B cell (primary cell): ENCODE measurements at regions not wholly inside any gene's neighbourhood (a gene's known extent, or its start where the extent isn't known, plus 50 kb on each side); places are given as distances from the start of the nearest gene placed in this dataset.

Experiments used
- ATAC-seq: fragments of 200-7000 bp; cut with Tn5 transposase; one replicate; pipeline ENCODE4 v1.10.0; 2021; ENCODE audit warnings: low read depth, mild to moderate bottlenecking, moderate number of reproducible peaks, moderate library complexity
- CTCF ChIA-PET: fragments of 350-600 bp; sonication (Branson Sonifier 250); formaldehyde crosslinking; loops from one replicate; lab custom pipeline; 2021; ENCODE audit warnings: antibody characterized with exemption, inconsistent platforms; lab: Charles Lee
- POLR2A ChIA-PET: fragments of 350-600 bp; sonication (Branson Sonifier 250); formaldehyde crosslinking; loops from one replicate; lab custom pipeline; 2021; ENCODE audit warnings: antibody characterized with exemption; lab: Charles Lee
- DNase-seq: peaks from one replicate; pipeline ENCODE4 v3.0.0; 2013
- H2AFZ ChIP-seq: 2 replicates; pipeline ENCODE4 v1.6.1; 2012; ENCODE audit warnings: mild to moderate bottlenecking, low read depth, low read length; ENCODE audit not compliant: insufficient read depth, poor library complexity, severe bottlenecking
- H3K27ac ChIP-seq, 2 donors: 1 replicate in 1 of 2; 2 replicates in 1 of 2; pipeline ENCODE4 v1.5.1; 2012 to 2013; ENCODE audit warnings: low read length in 2 of 2, mild to moderate bottlenecking in 2 of 2, moderate library complexity in 1 of 2
- H3K27me3 ChIP-seq, 4 experiments: fragments of 200-600 bp in 1 of 4; sonication (generic) in 1 of 4; replicated peaks in 1 of 4; 1 replicate in 2 of 4; 2 replicates in 2 of 4; pipeline versions ENCODE4 v1.6.1 to v1.7.0; 2013 to 2016; ENCODE audit warnings: low read length in 3 of 4, mild to moderate bottlenecking in 2 of 4, mixed read lengths in 1 of 4, moderate library complexity in 1 of 4; ENCODE audit not compliant: insufficient read depth in 4 of 4, control insufficient read depth in 3 of 4; ENCODE audit errors: control extremely low read depth in 1 of 4
- H3K36me3 ChIP-seq, 2 experiments: replicated peaks in 1 of 2; 1 replicate in 1 of 2; 2 replicates in 1 of 2; pipeline versions ENCODE4 v1.6.1 to v1.7.1; 2013; ENCODE audit warnings: low read length in 1 of 2; ENCODE audit not compliant: insufficient read depth in 2 of 2, control insufficient read depth in 1 of 2; ENCODE audit errors: control extremely low read depth in 1 of 2, extremely low read depth in 1 of 2
- H3K4me1 ChIP-seq, 2 donors: fragments of 200-600 bp in 1 of 2; sonication (generic) in 1 of 2; 1 replicate in 1 of 2; 2 replicates in 1 of 2; pipeline versions ENCODE4 v1.5.1 to v1.6.1; 2013 to 2017; ENCODE audit warnings: low read length in 2 of 2; ENCODE audit not compliant: control insufficient read depth in 2 of 2, insufficient read depth in 2 of 2
- H3K4me2 ChIP-seq: replicated peaks from 2 replicates; pipeline ENCODE3; 2012; ENCODE audit warnings: mild to moderate bottlenecking, low read depth, low read length; ENCODE audit not compliant: poor library complexity, severe bottlenecking
- H3K4me3 ChIP-seq, 5 experiments: fragments of 200-600 bp in 1 of 5; sonication (generic) in 1 of 5; 1 replicate in 3 of 5; 2 replicates in 2 of 5; pipeline versions ENCODE4 v1.5.1 to v1.7.0; 2011 to 2016; ENCODE audit warnings: low read length in 4 of 5, mild to moderate bottlenecking in 4 of 5, low read depth in 2 of 5, control low read depth in 1 of 5, moderate library complexity in 1 of 5; ENCODE audit not compliant: insufficient read depth in 1 of 5; ENCODE audit errors: control extremely low read depth in 1 of 5, extremely low read depth in 1 of 5
- H3K79me2 ChIP-seq: fragments of 200-600 bp; sonication (generic); one replicate; pipeline ENCODE4 v1.6.0; 2016; ENCODE audit warnings: low read length; ENCODE audit not compliant: control insufficient read depth, insufficient read depth
- H3K9ac ChIP-seq: fragments of 200-600 bp; sonication (generic); 2 replicates; pipeline ENCODE4 v1.6.1; 2017; ENCODE audit warnings: mild to moderate bottlenecking, low read length, moderate library complexity
- H3K9me3 ChIP-seq, 3 donors: one replicate each; pipeline versions ENCODE4 v1.6.1 to v1.7.1; 2013; ENCODE audit warnings: low read length in 2 of 3; ENCODE audit not compliant: control insufficient read depth in 2 of 3, insufficient read depth in 1 of 3; ENCODE audit errors: control extremely low read depth in 1 of 3
- H4K20me1 ChIP-seq: 2 replicates; pipeline ENCODE4 v1.6.0; 2012; ENCODE audit warnings: mild to moderate bottlenecking, low read length; ENCODE audit not compliant: insufficient read depth, control insufficient read depth, poor library complexity, severe bottlenecking
- H3K27ac Mint-ChIP-seq: one replicate; pipeline ENCODE4 v1.8.0; 2021; ENCODE audit warnings: mixed read lengths
- H3K27me3 Mint-ChIP-seq: one replicate; pipeline ENCODE4 v1.8.0; 2021; ENCODE audit warnings: mixed read lengths
- H3K4me1 Mint-ChIP-seq: one replicate; pipeline ENCODE4 v1.8.0; 2021; ENCODE audit warnings: mixed read lengths
- H3K4me3 Mint-ChIP-seq: one replicate; pipeline ENCODE4 v1.8.0; 2021; ENCODE audit warnings: mixed read lengths
- H3K9me3 Mint-ChIP-seq: one replicate; pipeline ENCODE4 v1.8.0; 2022; ENCODE audit warnings: mixed read lengths; ENCODE audit not compliant: insufficient read depth
- EZH2 ChIP-seq: IDR thresholded peaks from 2 replicates; pipeline ENCODE4 v1.6.1; 2012; ENCODE audit warnings: borderline replicate concordance, low read depth, mild to moderate bottlenecking, moderate library complexity, low read length; ENCODE audit not compliant: insufficient read depth, poor library complexity, severe bottlenecking
- WGBS: methylation state at CpG from one replicate; pipeline ENCODE4 v1.1.5; 2013; ENCODE audit warnings: missing lambda C conversion rate; ENCODE audit not compliant: insufficient coverage; 5-methylcytosine and 5-hydroxymethylcytosine counted together
- intact Hi-C: fragments of 100-400 bp; cut with micrococcal nuclease; formaldehyde crosslinking; loops from one replicate; pipeline ENCODE4 v1.10.0; 2022
- TF ChIP-seq, protein P1 (sequence below): fragments of 200-600 bp; IDR thresholded peaks from one replicate; pipeline ENCODE4 v1.8.0; 2022; ENCODE audit warnings: antibody characterized with exemption, mild to moderate bottlenecking

DNA sequence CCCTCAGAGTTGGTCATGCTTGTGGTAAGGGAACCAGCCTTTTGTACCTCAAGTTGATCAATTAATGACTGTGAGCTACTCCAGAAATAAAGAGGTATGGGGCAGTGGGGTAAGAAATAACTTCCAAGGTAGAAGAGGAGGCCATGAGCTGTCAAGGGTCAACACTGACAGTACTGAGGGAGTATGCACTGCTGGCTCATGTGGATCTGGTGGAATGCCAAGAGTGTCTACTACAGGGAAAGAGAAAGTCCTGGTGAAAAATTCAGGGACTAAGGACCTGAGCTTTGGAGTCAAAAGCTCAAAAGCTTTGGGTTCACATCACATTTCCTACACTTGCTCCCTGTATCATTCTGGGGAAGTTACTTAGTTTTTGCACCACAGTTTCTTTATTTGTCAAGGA lies 154.9 kb downstream of the SEMA6D start:
- H3K27me3 Mint-ChIP-seq: no peaks in the 10 kb centered on the region
- no peaks in the 10 kb centered on the region for H3K79me2 ChIP-seq
- no peaks in the 10 kb centered on the region for H3K4me1 ChIP-seq
- no peak overlapping the region for H3K4me2 ChIP-seq
- H3K9me3 Mint-ChIP-seq: no peaks in the 10 kb centered on the region
- H3K27ac ChIP-seq: no peak overlapping the region
- no peak overlapping the region for H3K4me3 Mint-ChIP-seq
- no peak for DNase-seq
- H3K4me1 Mint-ChIP-seq: no peaks in the 10 kb centered on the region
- no peak overlapping the region for H2AFZ ChIP-seq
- ATAC-seq: no peak
- no peaks in the 10 kb centered on the region for H3K27me3 ChIP-seq
- TF ChIP-seq, protein P1, sequence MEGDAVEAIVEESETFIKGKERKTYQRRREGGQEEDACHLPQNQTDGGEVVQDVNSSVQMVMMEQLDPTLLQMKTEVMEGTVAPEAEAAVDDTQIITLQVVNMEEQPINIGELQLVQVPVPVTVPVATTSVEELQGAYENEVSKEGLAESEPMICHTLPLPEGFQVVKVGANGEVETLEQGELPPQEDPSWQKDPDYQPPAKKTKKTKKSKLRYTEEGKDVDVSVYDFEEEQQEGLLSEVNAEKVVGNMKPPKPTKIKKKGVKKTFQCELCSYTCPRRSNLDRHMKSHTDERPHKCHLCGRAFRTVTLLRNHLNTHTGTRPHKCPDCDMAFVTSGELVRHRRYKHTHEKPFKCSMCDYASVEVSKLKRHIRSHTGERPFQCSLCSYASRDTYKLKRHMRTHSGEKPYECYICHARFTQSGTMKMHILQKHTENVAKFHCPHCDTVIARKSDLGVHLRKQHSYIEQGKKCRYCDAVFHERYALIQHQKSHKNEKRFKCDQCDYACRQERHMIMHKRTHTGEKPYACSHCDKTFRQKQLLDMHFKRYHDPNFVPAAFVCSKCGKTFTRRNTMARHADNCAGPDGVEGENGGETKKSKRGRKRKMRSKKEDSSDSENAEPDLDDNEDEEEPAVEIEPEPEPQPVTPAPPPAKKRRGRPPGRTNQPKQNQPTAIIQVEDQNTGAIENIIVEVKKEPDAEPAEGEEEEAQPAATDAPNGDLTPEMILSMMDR: no peak
- TF ChIP-seq EZH2: no peak
- H3K27ac Mint-ChIP-seq: no peak overlapping the region
- ChIA-PET CTCF (no interaction called here), POLR2A (no interaction called here)
- intact Hi-C loops: no loop called here
- H3K9me3 ChIP-seq: no peaks in the 10 kb centered on the region
- H3K4me3 ChIP-seq: no peak overlapping the region
- H3K9ac ChIP-seq: no peak overlapping the region
- no peaks in the 10 kb centered on the region for H4K20me1 ChIP-seq
- H3K36me3 ChIP-seq: no peaks in the 10 kb centered on the region

DNA sequence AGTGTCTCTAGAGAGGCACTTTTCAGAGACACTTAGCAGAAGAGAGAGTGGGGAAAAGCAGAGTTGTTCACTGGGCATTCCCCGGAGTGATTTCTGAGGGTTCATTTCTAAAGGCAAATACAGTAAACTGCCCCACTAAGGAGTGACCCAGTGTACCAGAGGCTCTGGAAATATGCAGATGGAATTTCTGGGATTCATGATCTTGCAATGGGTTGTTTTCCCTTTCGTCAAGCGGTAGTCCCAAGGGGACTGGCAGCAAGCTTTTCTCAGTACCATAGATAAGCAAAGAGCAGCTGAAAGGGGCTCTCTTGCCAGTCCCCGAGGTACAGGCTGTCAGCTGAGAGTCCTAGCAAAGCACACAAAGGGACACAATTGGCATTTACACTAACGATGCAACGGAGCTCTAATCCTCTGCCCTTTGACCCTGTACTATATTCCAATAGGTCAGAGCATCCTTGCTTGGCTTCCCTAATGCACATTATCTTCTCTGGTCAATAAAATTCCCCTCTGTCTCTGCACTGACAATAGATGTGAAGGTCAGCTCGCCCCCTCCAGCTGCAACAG lies 155.6 kb downstream of the SEMA6D start:
- Histone ChIP-seq H3K4me3 (no peak overlapping the region), H3K4me2 (no peak overlapping the region), H3K27me3 (no peaks in the 10 kb centered on the region), H3K36me3 (no peaks in the 10 kb centered on the region), H3K27ac (no peak overlapping the region), H4K20me1 (no peaks in the 10 kb centered on the region), H3K9ac (no peak overlapping the region), H3K9me3 (no peaks in the 10 kb centered on the region), H2AFZ (no peak overlapping the region), H3K4me1 (no peaks in the 10 kb centered on the region), H3K79me2 (no peaks in the 10 kb centered on the region)
- H3K4me1 Mint-ChIP-seq: no peaks in the 10 kb centered on the region
- intact Hi-C loops: no loop called here
- no peaks in the 10 kb centered on the region for H3K9me3 Mint-ChIP-seq
- POLR2A ChIA-PET: no interaction called here
- DNase-seq: no peak
- CTCF ChIA-PET: no interaction called here
- no peaks in the 10 kb centered on the region for H3K27me3 Mint-ChIP-seq
- 96% methylated on average over 6 of the region's 7 CpGs for WGBS
- no peak for ATAC-seq
- no peak overlapping the region for H3K4me3 Mint-ChIP-seq
- no peak overlapping the region for H3K27ac Mint-ChIP-seq
- TF ChIP-seq, protein P1: no peak
- no peak for TF ChIP-seq EZH2
